Erythroblast (primary cell): ENCODE measurements at regions not wholly inside any gene's neighbourhood (a gene's known extent, or its start where the extent isn't known, plus 50 kb on each side); places are given as distances from the start of the nearest gene placed in this dataset.

Experiments used
- GATA1 ChIP-seq: IDR thresholded peaks from 2 replicates; pipeline ENCODE4 v1.6.1; 2011; ENCODE audit warnings: low read depth, mild to moderate bottlenecking, control low read depth, low read length, moderate library complexity
- POLR2A ChIP-seq: IDR thresholded peaks from 2 replicates; pipeline ENCODE4 v1.6.1; 2011; ENCODE audit warnings: mild to moderate bottlenecking, low read length

GRCh38 chr6:165961233-165961632 lies 206.4 kb downstream of the TBXT start:
- TF ChIP-seq POLR2A = no peak
- no peak for TF ChIP-seq GATA1
